ENCODE measurements at regions not wholly inside any gene's neighbourhood (a gene's known extent, or its start where the extent isn't known, plus 50 kb on each side); places are given as distances from the start of the nearest gene placed in this dataset.
"Not testable (repeated sequence)": the region's sequence is repeated elsewhere in the genome, so short reads cannot be mapped to it uniquely, and the experiment has no call there.

- H3K56ac ChIP-seq (replicated peaks; ENCODE audit: insufficient read length, low read depth, low read length); H3K79me2 ChIP-seq (ENCODE audit: control insufficient read depth in 1 of 2, insufficient read depth in 2 of 2, low read length in 2 of 2); H3K14ac ChIP-seq (ENCODE audit: insufficient read length); H2BK20ac ChIP-seq (ENCODE audit: low read length); H3K23me2 ChIP-seq (ENCODE audit: low read depth, low read length); H3K4me3 ChIP-seq (ENCODE audit: extremely low read depth in 1 of 4, insufficient read depth in 2 of 4, low read depth in 3 of 4, low read length in 4 of 4); H2AFZ ChIP-seq (ENCODE audit: low read length); CTCF ChIA-PET (ENCODE audit: partially characterized antibody); DNase-seq (ENCODE audit: low read depth in 1 of 2, low spot score in 2 of 2); H3K4me2 ChIP-seq (ENCODE audit: insufficient read depth in 1 of 2, low read depth in 2 of 2, low read length in 2 of 2); POLR2A ChIA-PET (ENCODE audit: partially characterized antibody); H3K4ac ChIP-seq (replicated peaks; ENCODE audit: insufficient read length, low read depth, low read length); H3K79me1 ChIP-seq (ENCODE audit: low read depth, low read length); H3K36me3 ChIP-seq (ENCODE audit: control insufficient read depth in 2 of 4, insufficient read depth in 4 of 4, low read length in 3 of 4); H2BK12ac ChIP-seq (ENCODE audit: low read depth, low read length); H4K8ac ChIP-seq (ENCODE audit: extremely low read depth, insufficient read depth, low read length); H3K27ac ChIP-seq (ENCODE audit: low read depth, low read length); H3K4me1 ChIP-seq (replicated peaks in 1 of 4; ENCODE audit: control insufficient read depth in 3 of 4, insufficient read depth in 4 of 4, low read length in 3 of 4); H3K18ac ChIP-seq (ENCODE audit: extremely low read depth, low read length); H2BK5ac ChIP-seq (ENCODE audit: low read depth, low read length); H4K5ac ChIP-seq (ENCODE audit: insufficient read length, low read depth, low read length); H3K9ac ChIP-seq (replicated peaks in 1 of 4; ENCODE audit: extremely low read depth in 1 of 4, low read depth in 3 of 4, low read length in 3 of 4); H3K27me3 ChIP-seq (replicated peaks in 1 of 4; ENCODE audit: control insufficient read depth in 3 of 4, extremely low read depth in 1 of 4, insufficient read depth in 3 of 4, low read length in 3 of 4); H3K9me3 ChIP-seq (ENCODE audit: insufficient read depth in 2 of 2, low read depth in 1 of 2, low read length in 1 of 2); H4K91ac ChIP-seq (replicated peaks; ENCODE audit: insufficient read length, low read length); H2BK15ac ChIP-seq (ENCODE audit: low read length); H4K20me1 ChIP-seq (replicated peaks in 1 of 2; ENCODE audit: control insufficient read depth in 1 of 2, insufficient read depth in 2 of 2, low read length in 2 of 2); H3K23ac ChIP-seq (ENCODE audit: insufficient read length); H2AK5ac ChIP-seq (ENCODE audit: low read depth, low read length); H2BK120ac ChIP-seq (replicated peaks; ENCODE audit: low read depth, low read length): not testable (repeated sequence)
- TF ChIP-seq, protein P1, sequence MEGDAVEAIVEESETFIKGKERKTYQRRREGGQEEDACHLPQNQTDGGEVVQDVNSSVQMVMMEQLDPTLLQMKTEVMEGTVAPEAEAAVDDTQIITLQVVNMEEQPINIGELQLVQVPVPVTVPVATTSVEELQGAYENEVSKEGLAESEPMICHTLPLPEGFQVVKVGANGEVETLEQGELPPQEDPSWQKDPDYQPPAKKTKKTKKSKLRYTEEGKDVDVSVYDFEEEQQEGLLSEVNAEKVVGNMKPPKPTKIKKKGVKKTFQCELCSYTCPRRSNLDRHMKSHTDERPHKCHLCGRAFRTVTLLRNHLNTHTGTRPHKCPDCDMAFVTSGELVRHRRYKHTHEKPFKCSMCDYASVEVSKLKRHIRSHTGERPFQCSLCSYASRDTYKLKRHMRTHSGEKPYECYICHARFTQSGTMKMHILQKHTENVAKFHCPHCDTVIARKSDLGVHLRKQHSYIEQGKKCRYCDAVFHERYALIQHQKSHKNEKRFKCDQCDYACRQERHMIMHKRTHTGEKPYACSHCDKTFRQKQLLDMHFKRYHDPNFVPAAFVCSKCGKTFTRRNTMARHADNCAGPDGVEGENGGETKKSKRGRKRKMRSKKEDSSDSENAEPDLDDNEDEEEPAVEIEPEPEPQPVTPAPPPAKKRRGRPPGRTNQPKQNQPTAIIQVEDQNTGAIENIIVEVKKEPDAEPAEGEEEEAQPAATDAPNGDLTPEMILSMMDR (IDR thresholded peaks at IDR 0.05; ENCODE audit: control extremely low read depth in 1 of 3, insufficient read depth in 1 of 3, low read depth in 1 of 3, low read length in 3 of 3) = peak in 1 of 3 experiments; percentile 6; a peak in 1 of 4 replicates
- WGBS, 2 experiments (ENCODE audit: extremely low coverage in 1 of 2, insufficient coverage in 1 of 2, insufficient read length in 1 of 2, insufficient replicate concordance in 2 of 2, low coverage in 1 of 2, low lambda C conversion rate in 2 of 2, missing lambda C conversion rate in 1 of 2) = 83% methylated on average over 2 of the region's 2 CpGs; no CpG with 5 or more reads in 1 of the 2 experiments
- peak; percentile 39 for FAIRE-seq
These were observed 289.9 kb upstream of the TGIF2LX start for GRCh38 chrX:89631858-89632257.
